ENCODE measurements at regions not wholly inside any gene's neighbourhood (a gene's known extent, or its start where the extent isn't known, plus 50 kb on each side); places are given as distances from the start of the nearest gene placed in this dataset.
A peak's percentile ranks its signal among the peaks of the same experiment; 100 is the strongest.
"Not testable (repeated sequence)": the region's sequence is repeated elsewhere in the genome, so short reads cannot be mapped to it uniquely, and the experiment has no call there.

- no peak for DNase-seq (ENCODE audit: low spot score)
- TF ChIP-seq CTCF (IDR thresholded peaks at IDR 0.05; ENCODE audit: extremely low read depth, missing control alignments): no peak
Measured at GRCh38 chr19:30804751-30805150, 432.6 kb downstream of the ZNF536 start.

- DNase-seq (ENCODE audit: low spot score): not testable (repeated sequence)
Measured at GRCh38 chr19:30804333-30804732, 432.1 kb downstream of the ZNF536 start.

GRCh38 chr19:30802424-30803013 lies 430.3 kb downstream of the ZNF536 start:
- DNase-seq (ENCODE audit: low spot score): no peak

GRCh38 chr19:30799865-30800755 lies 427.9 kb downstream of the ZNF536 start:
- peak; percentile 43 for TF ChIP-seq CTCF (IDR thresholded peaks at IDR 0.05; ENCODE audit: extremely low read depth, missing control alignments)
- DNase-seq (ENCODE audit: low spot score): peak; percentile 26

More at GRCh38 chr19:30802424-30803013, 430.3 kb downstream of the ZNF536 start:
- TF ChIP-seq CTCF (IDR thresholded peaks at IDR 0.05; ENCODE audit: extremely low read depth, missing control alignments): no peak

- DNase-seq (ENCODE audit: low spot score): no peak
- no peak for TF ChIP-seq CTCF (IDR thresholded peaks at IDR 0.05; ENCODE audit: extremely low read depth, missing control alignments)
Measured at GRCh38 chr19:30795727-30796126, 423.5 kb downstream of the ZNF536 start.

- no peak for DNase-seq (ENCODE audit: low spot score)
- TF ChIP-seq CTCF (IDR thresholded peaks at IDR 0.05; ENCODE audit: extremely low read depth, missing control alignments): no peak
Measured at GRCh38 chr19:30792561-30793505, 420.6 kb downstream of the ZNF536 start.

- TF ChIP-seq CTCF (IDR thresholded peaks at IDR 0.05; ENCODE audit: extremely low read depth, missing control alignments): no peak
- no peak for DNase-seq (ENCODE audit: low spot score)
Measured at GRCh38 chr19:30791088-30791487, 418.9 kb downstream of the ZNF536 start.
